Mesendoderm (in vitro differentiated cells): ENCODE measurements at regions not wholly inside any gene's neighbourhood (a gene's known extent, or its start where the extent isn't known, plus 50 kb on each side); places are given as distances from the start of the nearest gene placed in this dataset.

Experiments used
- DNase-seq: peaks from one replicate; pipeline ENCODE4 v3.0.0; 2013
- H2AK5ac ChIP-seq: 2 replicates; pipeline ENCODE4 v1.6.1; 2013; ENCODE audit warnings: low read length, inconsistent platforms
- H2BK120ac ChIP-seq: 2 replicates; pipeline ENCODE4 v1.6.1; 2013; ENCODE audit warnings: low read depth, mild to moderate bottlenecking, low read length, moderate library complexity, mixed read lengths
- H2BK15ac ChIP-seq: replicated peaks from 2 replicates; pipeline ENCODE4 v1.6.1; 2013; ENCODE audit warnings: low read depth, mild to moderate bottlenecking, moderate library complexity
- H2BK5ac ChIP-seq: 2 replicates; pipeline ENCODE4 v1.6.1; 2013; ENCODE audit warnings: low read length, inconsistent platforms
- H3K18ac ChIP-seq: 2 replicates; pipeline ENCODE4 v1.6.1; 2013; ENCODE audit warnings: mild to moderate bottlenecking, low read length, mixed read lengths
- H3K23ac ChIP-seq: one replicate; pipeline ENCODE4 v1.6.1; 2013; ENCODE audit warnings: low read length
- H3K27ac ChIP-seq: 2 replicates; pipeline ENCODE4 v1.5.1; 2013; ENCODE audit warnings: low read depth, mild to moderate bottlenecking, inconsistent platforms, low read length, moderate library complexity
- H3K27me3 ChIP-seq: 2 replicates; pipeline ENCODE4 v1.6.1; 2013; ENCODE audit warnings: low read length, control low read depth, mild to moderate bottlenecking, inconsistent platforms; ENCODE audit not compliant: insufficient read depth, poor library complexity
- H3K36me3 ChIP-seq: 2 replicates; pipeline ENCODE4 v1.6.1; 2013; ENCODE audit warnings: low read length, inconsistent platforms; ENCODE audit not compliant: control insufficient read depth, insufficient read depth
- H3K4ac ChIP-seq: one replicate; pipeline ENCODE4 v1.6.1; 2013; ENCODE audit warnings: low read depth, mild to moderate bottlenecking, low read length, moderate library complexity
- H3K4me1 ChIP-seq: 2 replicates; pipeline ENCODE4 v1.6.1; 2013; ENCODE audit warnings: low read depth, low read length, inconsistent platforms; ENCODE audit not compliant: control insufficient read depth
- H3K4me2 ChIP-seq: 2 replicates; pipeline ENCODE4 v1.6.1; 2013; ENCODE audit warnings: low read length
- H3K4me3 ChIP-seq: 2 replicates; pipeline ENCODE4 v1.5.1; 2013; ENCODE audit warnings: mild to moderate bottlenecking, low read length
- H3K56ac ChIP-seq: one replicate; pipeline ENCODE4 v1.6.1; 2013; ENCODE audit warnings: low read length
- H3K79me1 ChIP-seq: 2 replicates; pipeline ENCODE4 v1.6.1; 2013; ENCODE audit warnings: low read length, inconsistent platforms
- H3K79me2 ChIP-seq: 2 replicates; pipeline ENCODE4 v1.6.1; 2013; ENCODE audit warnings: mild to moderate bottlenecking, low read length; ENCODE audit not compliant: control insufficient read depth, insufficient read depth
- H3K9ac ChIP-seq: 2 replicates; pipeline ENCODE4 v1.6.1; 2013; ENCODE audit warnings: low read length, inconsistent platforms
- H4K5ac ChIP-seq: one replicate; pipeline ENCODE4 v1.6.1; 2013; ENCODE audit warnings: low read length
- H4K8ac ChIP-seq: one replicate; pipeline ENCODE4 v1.6.1; 2013; ENCODE audit warnings: low read depth, mild to moderate bottlenecking, control low read depth, low read length, moderate library complexity
- WGBS: extraction: QIAGEN DNeasy Blood & Tissue Kit; methylation state at CpG from one replicate; pipeline ENCODE4 v1.1.7; 2013; ENCODE audit warnings: low lambda C conversion rate, missing lambda C conversion rate; ENCODE audit not compliant: insufficient coverage; ENCODE audit errors: extremely low coverage; 5-methylcytosine and 5-hydroxymethylcytosine counted together

- H3K27ac ChIP-seq: no peak overlapping the region
- WGBS: no CpG with 5 or more reads among the region's 3 CpGs
These were observed 625.4 kb downstream of the ZPLD1 start for GRCh38 chr3:103060242-103060641.

GRCh38 chr3:103067963-103068362, 633.1 kb downstream of the ZPLD1 start:
- H2BK15ac ChIP-seq: no peak overlapping the region
- no peak overlapping the region for H3K18ac ChIP-seq
- no peaks in the 10 kb centered on the region for H3K79me2 ChIP-seq
- DNase-seq: no peak
- H2AK5ac ChIP-seq: no peak overlapping the region
- no peaks in the 10 kb centered on the region for H3K27me3 ChIP-seq
- no peak overlapping the region for H2BK120ac ChIP-seq
- no peak overlapping the region for H3K56ac ChIP-seq
- no peak overlapping the region for H3K27ac ChIP-seq
- H3K4me3 ChIP-seq: no peak overlapping the region
- no CpG with 5 or more reads among the region's 2 CpGs for WGBS
- H3K23ac ChIP-seq: no peak overlapping the region
- no peak overlapping the region for H3K4me2 ChIP-seq
- no peak overlapping the region for H2BK5ac ChIP-seq
- H3K36me3 ChIP-seq: no peaks in the 10 kb centered on the region
- H3K4ac ChIP-seq: no peak overlapping the region
- H3K9ac ChIP-seq: no peak overlapping the region
- H3K4me1 ChIP-seq: no peaks in the 10 kb centered on the region
- H3K79me1 ChIP-seq: no peaks in the 10 kb centered on the region
- H4K5ac ChIP-seq: no peak overlapping the region
- H4K8ac ChIP-seq: no peak overlapping the region

More at GRCh38 chr3:103060242-103060641, 625.4 kb downstream of the ZPLD1 start:
- no peak for DNase-seq
- no peak overlapping the region for H3K56ac ChIP-seq
- no peak overlapping the region for H3K4me2 ChIP-seq
- no peak overlapping the region for H3K9ac ChIP-seq
- no peak overlapping the region for H4K5ac ChIP-seq
- H2AK5ac ChIP-seq: no peak overlapping the region
- H3K4ac ChIP-seq: no peak overlapping the region
- H3K18ac ChIP-seq: no peak overlapping the region
- no peak overlapping the region for H3K4me3 ChIP-seq
- H3K36me3 ChIP-seq: no peaks in the 10 kb centered on the region
- no peaks in the 10 kb centered on the region for H3K79me2 ChIP-seq
- no peak overlapping the region for H2BK15ac ChIP-seq
- no peak overlapping the region for H3K23ac ChIP-seq
- no peak overlapping the region for H2BK120ac ChIP-seq
- no peaks in the 10 kb centered on the region for H3K4me1 ChIP-seq
- no peaks in the 10 kb centered on the region for H3K27me3 ChIP-seq
- H2BK5ac ChIP-seq: no peak overlapping the region
- no peaks in the 10 kb centered on the region for H3K79me1 ChIP-seq
- H4K8ac ChIP-seq: no peak overlapping the region

GRCh38 chr3:103075282-103075681, 640.5 kb downstream of the ZPLD1 start:
- no peak overlapping the region for H2BK120ac ChIP-seq

GRCh38 chr3:103077910-103078309, 643.1 kb downstream of the ZPLD1 start:
- Histone ChIP-seq H3K27me3 (no peaks in the 10 kb centered on the region), H3K4me1 (no peaks in the 10 kb centered on the region), H4K5ac (no peak overlapping the region), H3K4me2 (no peak overlapping the region), H3K36me3 (no peaks in the 10 kb centered on the region), H3K4ac (no peak overlapping the region), H2BK15ac (no peak overlapping the region), H2BK120ac (no peak overlapping the region), H3K23ac (no peak overlapping the region), H3K4me3 (no peak overlapping the region), H3K27ac (no peak overlapping the region), H3K18ac (no peak overlapping the region), H3K79me2 (no peaks in the 10 kb centered on the region), H3K9ac (no peak overlapping the region), H2BK5ac (no peak overlapping the region), H3K79me1 (no peaks in the 10 kb centered on the region), H4K8ac (no peak overlapping the region), H3K56ac (no peak overlapping the region), H2AK5ac (no peak overlapping the region)
- DNase-seq: no peak
- WGBS: no CpG with 5 or more reads among the region's 3 CpGs

More at GRCh38 chr3:103075282-103075681, 640.5 kb downstream of the ZPLD1 start:
- no peaks in the 10 kb centered on the region for H3K79me2 ChIP-seq
- no peak overlapping the region for H4K5ac ChIP-seq
- WGBS: no CpG with 5 or more reads among the region's 2 CpGs
- no peak overlapping the region for H2AK5ac ChIP-seq
- no peak for DNase-seq
- no peaks in the 10 kb centered on the region for H3K79me1 ChIP-seq
- H3K27me3 ChIP-seq: no peaks in the 10 kb centered on the region
- no peaks in the 10 kb centered on the region for H3K36me3 ChIP-seq
- H3K4me3 ChIP-seq: no peak overlapping the region
- no peak overlapping the region for H3K9ac ChIP-seq
- H3K27ac ChIP-seq: no peak overlapping the region
- no peak overlapping the region for H3K18ac ChIP-seq
- H2BK15ac ChIP-seq: no peak overlapping the region
- H3K4me1 ChIP-seq: no peaks in the 10 kb centered on the region
- H4K8ac ChIP-seq: no peak overlapping the region
- no peak overlapping the region for H3K23ac ChIP-seq
- no peak overlapping the region for H3K56ac ChIP-seq
- no peak overlapping the region for H3K4ac ChIP-seq
- no peak overlapping the region for H3K4me2 ChIP-seq
- H2BK5ac ChIP-seq: no peak overlapping the region

GRCh38 chr3:103082501-103082900, 647.7 kb downstream of the ZPLD1 start:
- Histone ChIP-seq H2BK5ac (no peak overlapping the region), H3K27ac (no peak overlapping the region), H3K9ac (no peak overlapping the region), H3K23ac (no peak overlapping the region), H3K18ac (no peak overlapping the region), H4K8ac (no peak overlapping the region), H3K4me2 (no peak overlapping the region), H4K5ac (no peak overlapping the region), H3K4me1 (no peaks in the 10 kb centered on the region), H3K36me3 (no peaks in the 10 kb centered on the region), H2BK15ac (no peak overlapping the region), H2BK120ac (no peak overlapping the region), H3K79me1 (no peaks in the 10 kb centered on the region), H3K4ac (no peak overlapping the region), H3K56ac (no peak overlapping the region), H3K27me3 (no peaks in the 10 kb centered on the region), H2AK5ac (no peak overlapping the region), H3K4me3 (no peak overlapping the region), H3K79me2 (no peaks in the 10 kb centered on the region)
- no CpG with 5 or more reads among the region's 1 CpG for WGBS
- no peak for DNase-seq

GRCh38 chr3:103083848-103084631, 649.2 kb downstream of the ZPLD1 start:
- no peak for DNase-seq
- no peak overlapping the region for H3K9ac ChIP-seq
- H3K18ac ChIP-seq: no peak overlapping the region
- no peak overlapping the region for H3K4me2 ChIP-seq
- no peak overlapping the region for H2BK15ac ChIP-seq
- H3K79me2 ChIP-seq: no peaks in the 10 kb centered on the region
- H3K79me1 ChIP-seq: no peaks in the 10 kb centered on the region
- H3K27ac ChIP-seq: no peak overlapping the region
- H3K23ac ChIP-seq: no peak overlapping the region
- no peak overlapping the region for H2BK120ac ChIP-seq
- no peaks in the 10 kb centered on the region for H3K36me3 ChIP-seq
- H2AK5ac ChIP-seq: no peak overlapping the region
- no peak overlapping the region for H3K56ac ChIP-seq
- no peak overlapping the region for H4K5ac ChIP-seq
- no peak overlapping the region for H2BK5ac ChIP-seq
- H4K8ac ChIP-seq: no peak overlapping the region
- H3K4me3 ChIP-seq: no peak overlapping the region
- no peak overlapping the region for H3K4ac ChIP-seq
- H3K4me1 ChIP-seq: no peaks in the 10 kb centered on the region
- H3K27me3 ChIP-seq: no peaks in the 10 kb centered on the region
- WGBS: no CpG with 5 or more reads among the region's 3 CpGs
